Liver (tissue), 8 donors: ENCODE measurements at regions not wholly inside any gene's neighbourhood (a gene's known extent, or its start where the extent isn't known, plus 50 kb on each side); places are given as distances from the start of the nearest gene placed in this dataset.

ENCODE experiments used
- DNase-seq: peaks from one replicate; pipeline ENCODE4 v3.0.0-alpha.2; 2017; ENCODE audit warnings: low spot score
- H3K27ac ChIP-seq, 2 donors: one replicate each; pipeline ENCODE4 v1.7.0; 2013; ENCODE audit warnings: inconsistent platforms in 2 of 2, low read length in 2 of 2, control low read depth in 1 of 2, low read depth in 1 of 2, mild to moderate bottlenecking in 1 of 2
- H3K27me3 ChIP-seq, 4 donors: one replicate each; pipeline versions ENCODE4 v1.6.1 to v1.7.0; 2013; ENCODE audit warnings: low read length in 3 of 4, inconsistent platforms in 1 of 4, mild to moderate bottlenecking in 1 of 4, moderate library complexity in 1 of 4; ENCODE audit not compliant: control insufficient read depth in 4 of 4, insufficient read depth in 4 of 4
- H3K36me3 ChIP-seq, 4 donors: one replicate each; pipeline versions ENCODE4 v1.6.1 to v1.7.0; 2013; ENCODE audit warnings: low read length in 3 of 4, mild to moderate bottlenecking in 3 of 4, low read depth in 1 of 4, moderate library complexity in 1 of 4; ENCODE audit not compliant: control insufficient read depth in 4 of 4, insufficient read depth in 3 of 4
- H3K4me1 ChIP-seq, 4 donors: one replicate each; pipeline versions ENCODE4 v1.6.1 to v1.7.0; 2013; ENCODE audit warnings: low read length in 3 of 4, mild to moderate bottlenecking in 3 of 4, moderate library complexity in 1 of 4; ENCODE audit not compliant: control insufficient read depth in 4 of 4, insufficient read depth in 4 of 4
- H3K4me3 ChIP-seq, 3 donors: one replicate each; pipeline versions ENCODE4 v1.6.1 to v1.7.0; 2013; ENCODE audit warnings: low read length in 3 of 3, control low read depth in 1 of 3, low read depth in 1 of 3, mild to moderate bottlenecking in 1 of 3
- H3K9ac ChIP-seq, 2 donors: one replicate each; pipeline ENCODE4 v1.7.0; 2013; ENCODE audit warnings: low read length in 2 of 2, mild to moderate bottlenecking in 2 of 2, moderate library complexity in 2 of 2, control low read depth in 1 of 2, low read depth in 1 of 2
- H3K9me3 ChIP-seq, 4 donors: one replicate each; pipeline versions ENCODE4 v1.6.1 to v1.7.0; 2013; ENCODE audit warnings: low read length in 3 of 4; ENCODE audit not compliant: control insufficient read depth in 4 of 4
- EGR1 ChIP-seq, 2 donors: IDR thresholded peaks; 2 replicates each; pipeline ENCODE4 v1.6.1; 2016 to 2018; ENCODE audit warnings: antibody characterized with exemption in 2 of 2, low read depth in 2 of 2
- FOXA2 ChIP-seq: IDR thresholded peaks from 2 replicates; pipeline ENCODE4 v1.6.1; 2016; ENCODE audit warnings: antibody characterized with exemption
- GABPA ChIP-seq, 2 donors: IDR thresholded peaks in 1 of 2; conservative IDR thresholded peaks in 1 of 2; 2 replicates each; pipeline ENCODE4 v1.6.1; 2016; ENCODE audit warnings: antibody characterized with exemption in 2 of 2, mild to moderate bottlenecking in 1 of 2, moderate library complexity in 1 of 2
- JUND ChIP-seq, 2 donors: IDR thresholded peaks; 2 replicates each; pipeline ENCODE4 v1.6.1; 2016; ENCODE audit warnings: antibody characterized with exemption in 2 of 2
- NR2F2 ChIP-seq: IDR thresholded peaks from 2 replicates; pipeline ENCODE4 v1.6.1; 2016; ENCODE audit warnings: antibody characterized with exemption
- RAD21 ChIP-seq, 2 donors: IDR thresholded peaks; 2 replicates each; pipeline ENCODE4 v1.6.1; 2016; ENCODE audit warnings: antibody characterized with exemption in 2 of 2, mild to moderate bottlenecking in 2 of 2
- RXRA ChIP-seq, 2 donors: IDR thresholded peaks; 2 replicates each; pipeline ENCODE4 v1.6.1; 2017 to 2018; ENCODE audit warnings: antibody characterized with exemption in 2 of 2, mild to moderate bottlenecking in 1 of 2
- SP1 ChIP-seq: IDR thresholded peaks from 2 replicates; pipeline ENCODE4 v1.6.1; 2018; ENCODE audit warnings: antibody characterized with exemption, mild to moderate bottlenecking
- TAF1 ChIP-seq: conservative IDR thresholded peaks from 2 replicates; pipeline ENCODE4 v1.6.1; 2016; ENCODE audit warnings: antibody characterized with exemption, mild to moderate bottlenecking
- WGBS: extraction: QIAGEN DNeasy Blood & Tissue Kit; methylation state at CpG from one replicate; pipeline ENCODE4 v1.1.7; 2013; 5-methylcytosine and 5-hydroxymethylcytosine counted together
- TF ChIP-seq, protein P1 (sequence below): IDR thresholded peaks from 2 replicates; pipeline ENCODE4 v1.6.1; 2016; ENCODE audit warnings: antibody characterized with exemption
- TF ChIP-seq, protein P2 (sequence below): IDR thresholded peaks from 2 replicates; pipeline ENCODE4 v1.6.1; 2016; ENCODE audit warnings: antibody characterized with exemption, mild to moderate bottlenecking
- TF ChIP-seq, protein P3 (sequence below): IDR thresholded peaks from 2 replicates; pipeline ENCODE4 v1.6.1; 2016; ENCODE audit warnings: antibody characterized with exemption
- TF ChIP-seq, protein P4 (sequence below): fragments of 150-350 bp; IDR thresholded peaks from 2 replicates; pipeline ENCODE4 v1.5.1; 2017; ENCODE audit warnings: improper control_type of control experiment, low read depth, low read length; ENCODE audit not compliant: missing input control
- TF ChIP-seq, protein P5 (sequence below): IDR thresholded peaks from 2 replicates; pipeline ENCODE4 v1.6.1; 2016; ENCODE audit warnings: antibody characterized with exemption
- donor health status: healthy.
- donor health status: healthy.
- donor health status: healthy.
- donor health status: healthy.
- donor health status: healthy.

DNA sequence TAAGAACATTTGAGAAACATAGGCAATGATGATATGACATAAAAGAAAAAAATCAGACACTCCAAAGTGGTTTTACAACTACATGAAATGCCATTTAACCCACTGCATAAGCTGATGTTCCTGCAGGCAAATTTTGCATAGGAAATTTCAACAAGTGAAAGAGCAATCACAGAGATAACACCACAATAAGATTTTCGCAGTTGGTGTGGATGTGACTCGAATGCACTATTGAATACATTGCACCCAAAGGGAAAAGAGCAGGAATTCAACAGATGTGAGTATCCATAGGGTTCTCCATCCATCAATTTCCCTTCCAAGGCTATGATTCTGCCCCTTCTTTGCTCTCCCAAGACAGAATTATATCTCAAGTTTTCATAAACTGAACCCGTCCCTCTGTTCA is 456.1 kb downstream of the RAP2B start:
- no peak overlapping the region for H3K9ac ChIP-seq
- H3K27ac ChIP-seq: no peak overlapping the region
- no peak overlapping the region for H3K4me3 ChIP-seq
- no peak for DNase-seq
- no peaks in the 10 kb centered on the region for H3K36me3 ChIP-seq
- H3K9me3 ChIP-seq: peaks cover 0 to 6% (median 0%) of the 10 kb centered on the region in 4 donors
- 77% methylated on average over 3 of the region's 3 CpGs for WGBS
- H3K27me3 ChIP-seq: no peaks in the 10 kb centered on the region
- TF ChIP-seq, protein P1, sequence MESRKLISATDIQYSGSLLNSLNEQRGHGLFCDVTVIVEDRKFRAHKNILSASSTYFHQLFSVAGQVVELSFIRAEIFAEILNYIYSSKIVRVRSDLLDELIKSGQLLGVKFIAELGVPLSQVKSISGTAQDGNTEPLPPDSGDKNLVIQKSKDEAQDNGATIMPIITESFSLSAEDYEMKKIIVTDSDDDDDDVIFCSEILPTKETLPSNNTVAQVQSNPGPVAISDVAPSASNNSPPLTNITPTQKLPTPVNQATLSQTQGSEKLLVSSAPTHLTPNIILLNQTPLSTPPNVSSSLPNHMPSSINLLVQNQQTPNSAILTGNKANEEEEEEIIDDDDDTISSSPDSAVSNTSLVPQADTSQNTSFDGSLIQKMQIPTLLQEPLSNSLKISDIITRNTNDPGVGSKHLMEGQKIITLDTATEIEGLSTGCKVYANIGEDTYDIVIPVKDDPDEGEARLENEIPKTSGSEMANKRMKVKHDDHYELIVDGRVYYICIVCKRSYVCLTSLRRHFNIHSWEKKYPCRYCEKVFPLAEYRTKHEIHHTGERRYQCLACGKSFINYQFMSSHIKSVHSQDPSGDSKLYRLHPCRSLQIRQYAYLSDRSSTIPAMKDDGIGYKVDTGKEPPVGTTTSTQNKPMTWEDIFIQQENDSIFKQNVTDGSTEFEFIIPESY: no peak
- TF ChIP-seq, protein P2, sequence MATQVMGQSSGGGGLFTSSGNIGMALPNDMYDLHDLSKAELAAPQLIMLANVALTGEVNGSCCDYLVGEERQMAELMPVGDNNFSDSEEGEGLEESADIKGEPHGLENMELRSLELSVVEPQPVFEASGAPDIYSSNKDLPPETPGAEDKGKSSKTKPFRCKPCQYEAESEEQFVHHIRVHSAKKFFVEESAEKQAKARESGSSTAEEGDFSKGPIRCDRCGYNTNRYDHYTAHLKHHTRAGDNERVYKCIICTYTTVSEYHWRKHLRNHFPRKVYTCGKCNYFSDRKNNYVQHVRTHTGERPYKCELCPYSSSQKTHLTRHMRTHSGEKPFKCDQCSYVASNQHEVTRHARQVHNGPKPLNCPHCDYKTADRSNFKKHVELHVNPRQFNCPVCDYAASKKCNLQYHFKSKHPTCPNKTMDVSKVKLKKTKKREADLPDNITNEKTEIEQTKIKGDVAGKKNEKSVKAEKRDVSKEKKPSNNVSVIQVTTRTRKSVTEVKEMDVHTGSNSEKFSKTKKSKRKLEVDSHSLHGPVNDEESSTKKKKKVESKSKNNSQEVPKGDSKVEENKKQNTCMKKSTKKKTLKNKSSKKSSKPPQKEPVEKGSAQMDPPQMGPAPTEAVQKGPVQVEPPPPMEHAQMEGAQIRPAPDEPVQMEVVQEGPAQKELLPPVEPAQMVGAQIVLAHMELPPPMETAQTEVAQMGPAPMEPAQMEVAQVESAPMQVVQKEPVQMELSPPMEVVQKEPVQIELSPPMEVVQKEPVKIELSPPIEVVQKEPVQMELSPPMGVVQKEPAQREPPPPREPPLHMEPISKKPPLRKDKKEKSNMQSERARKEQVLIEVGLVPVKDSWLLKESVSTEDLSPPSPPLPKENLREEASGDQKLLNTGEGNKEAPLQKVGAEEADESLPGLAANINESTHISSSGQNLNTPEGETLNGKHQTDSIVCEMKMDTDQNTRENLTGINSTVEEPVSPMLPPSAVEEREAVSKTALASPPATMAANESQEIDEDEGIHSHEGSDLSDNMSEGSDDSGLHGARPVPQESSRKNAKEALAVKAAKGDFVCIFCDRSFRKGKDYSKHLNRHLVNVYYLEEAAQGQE: no peak
- TF ChIP-seq RXRA (IDR thresholded peaks at IDR 0.05): no peak
- TF ChIP-seq, protein P3, sequence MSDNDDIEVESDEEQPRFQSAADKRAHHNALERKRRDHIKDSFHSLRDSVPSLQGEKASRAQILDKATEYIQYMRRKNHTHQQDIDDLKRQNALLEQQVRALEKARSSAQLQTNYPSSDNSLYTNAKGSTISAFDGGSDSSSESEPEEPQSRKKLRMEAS: no peak
- TF ChIP-seq NR2F2: no peak
- no peak for TF ChIP-seq GABPA (IDR thresholded peaks at IDR 0.05 in 1 of 2, conservative IDR thresholded peaks at IDR 0.05 in 1 of 2)
- TF ChIP-seq JUND (IDR thresholded peaks at IDR 0.05): no peak
- TF ChIP-seq, protein P4, sequence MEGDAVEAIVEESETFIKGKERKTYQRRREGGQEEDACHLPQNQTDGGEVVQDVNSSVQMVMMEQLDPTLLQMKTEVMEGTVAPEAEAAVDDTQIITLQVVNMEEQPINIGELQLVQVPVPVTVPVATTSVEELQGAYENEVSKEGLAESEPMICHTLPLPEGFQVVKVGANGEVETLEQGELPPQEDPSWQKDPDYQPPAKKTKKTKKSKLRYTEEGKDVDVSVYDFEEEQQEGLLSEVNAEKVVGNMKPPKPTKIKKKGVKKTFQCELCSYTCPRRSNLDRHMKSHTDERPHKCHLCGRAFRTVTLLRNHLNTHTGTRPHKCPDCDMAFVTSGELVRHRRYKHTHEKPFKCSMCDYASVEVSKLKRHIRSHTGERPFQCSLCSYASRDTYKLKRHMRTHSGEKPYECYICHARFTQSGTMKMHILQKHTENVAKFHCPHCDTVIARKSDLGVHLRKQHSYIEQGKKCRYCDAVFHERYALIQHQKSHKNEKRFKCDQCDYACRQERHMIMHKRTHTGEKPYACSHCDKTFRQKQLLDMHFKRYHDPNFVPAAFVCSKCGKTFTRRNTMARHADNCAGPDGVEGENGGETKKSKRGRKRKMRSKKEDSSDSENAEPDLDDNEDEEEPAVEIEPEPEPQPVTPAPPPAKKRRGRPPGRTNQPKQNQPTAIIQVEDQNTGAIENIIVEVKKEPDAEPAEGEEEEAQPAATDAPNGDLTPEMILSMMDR: no peak
- no peak for TF ChIP-seq EGR1 (IDR thresholded peaks at IDR 0.05; ENCODE audit: low read depth in 2 of 2)
- TF ChIP-seq, protein P5, sequence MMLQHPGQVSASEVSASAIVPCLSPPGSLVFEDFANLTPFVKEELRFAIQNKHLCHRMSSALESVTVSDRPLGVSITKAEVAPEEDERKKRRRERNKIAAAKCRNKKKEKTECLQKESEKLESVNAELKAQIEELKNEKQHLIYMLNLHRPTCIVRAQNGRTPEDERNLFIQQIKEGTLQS: no peak
- no peak for TF ChIP-seq SP1
- TF ChIP-seq TAF1: no peak
- no peak for TF ChIP-seq FOXA2
- H3K4me1 ChIP-seq: no peaks in the 10 kb centered on the region

DNA sequence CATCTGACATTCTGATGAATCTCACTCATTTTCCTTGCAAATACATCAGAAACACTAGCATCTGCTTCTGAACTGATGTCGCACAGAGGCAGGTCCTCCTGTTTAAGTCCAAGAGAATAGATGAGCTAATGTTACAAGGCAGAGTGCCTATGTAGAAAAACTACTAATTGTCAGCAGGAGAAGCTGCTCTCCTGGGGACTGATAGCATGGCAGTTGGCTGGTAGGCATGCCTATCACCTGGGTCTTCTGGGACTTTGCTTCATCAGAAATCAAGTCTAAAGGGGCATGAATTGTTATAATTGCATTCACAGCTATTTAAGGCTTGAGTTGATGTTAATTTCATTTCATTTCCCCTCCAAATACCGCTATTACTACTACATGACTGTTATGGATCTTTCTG is 457.2 kb downstream of the RAP2B start:
- Histone ChIP-seq H3K4me3 (no peak overlapping the region), H3K27ac (no peak overlapping the region), H3K36me3 (no peaks in the 10 kb centered on the region), H3K9ac (no peak overlapping the region), H3K4me1 (no peaks in the 10 kb centered on the region), H3K9me3 (peaks cover 0 to 6% (median 0%) of the 10 kb centered on the region in 4 donors), H3K27me3 (no peaks in the 10 kb centered on the region)
- TF ChIP-seq RAD21 (IDR thresholded peaks at IDR 0.05): no peak
- TF ChIP-seq, protein P1: no peak
- DNase-seq: no peak
- 86% methylated on average over 2 of the region's 2 CpGs for WGBS
